CD4-positive, alpha-beta T cell (primary cell): ENCODE measurements at regions not wholly inside any gene's neighbourhood (a gene's known extent, or its start where the extent isn't known, plus 50 kb on each side); places are given as distances from the start of the nearest gene placed in this dataset.
"Not testable (repeated sequence)": the region's sequence is repeated elsewhere in the genome, so short reads cannot be mapped to it uniquely, and the experiment has no call there.

Experiments
- ATAC-seq: fragments of 200-7000 bp; cut with Tn5 transposase; one replicate; pipeline ENCODE4 v1.10.0; 2022; ENCODE audit warnings: mild to moderate bottlenecking; ENCODE audit not compliant: poor library complexity
- CTCF ChIA-PET: fragments of 350-600 bp; sonication (Branson Sonifier 250); formaldehyde crosslinking; loops from one replicate; lab custom pipeline; 2021; ENCODE audit warnings: antibody characterized with exemption, inconsistent platforms; lab: Charles Lee
- POLR2A ChIA-PET: fragments of 350-600 bp; sonication (Branson Sonifier 250); formaldehyde crosslinking; loops from one replicate; lab custom pipeline; 2021; ENCODE audit warnings: antibody characterized with exemption, inconsistent platforms; lab: Charles Lee
- DNase-seq, 14 experiments: peaks; one replicate each; pipeline ENCODE4 v3.0.0-alpha.2; 2013 to 2020; ENCODE audit warnings: mixed read lengths in 2 of 14
- H3K27ac ChIP-seq, 2 donors: one replicate each; pipeline versions ENCODE4 v1.5.1 to v1.7.0; 2013; ENCODE audit warnings: low read length in 2 of 2, low read depth in 1 of 2, mild to moderate bottlenecking in 1 of 2
- H3K27me3 ChIP-seq, 2 experiments: 1 replicate in 1 of 2; 2 replicates in 1 of 2; pipeline versions ENCODE4 v1.6.1 to v1.7.0; 2013; ENCODE audit warnings: low read length in 2 of 2, control low read depth in 1 of 2, mild to moderate bottlenecking in 1 of 2, moderate library complexity in 1 of 2; ENCODE audit not compliant: insufficient read depth in 2 of 2, control insufficient read depth in 1 of 2
- H3K36me3 ChIP-seq: one replicate; pipeline ENCODE4 v1.6.1; 2013; ENCODE audit warnings: low read length, control low read depth; ENCODE audit not compliant: insufficient read depth
- H3K4me1 ChIP-seq: one replicate; pipeline ENCODE4 v1.6.1; 2013; ENCODE audit warnings: low read length, control low read depth; ENCODE audit not compliant: insufficient read depth
- H3K4me3 ChIP-seq: one replicate; pipeline ENCODE4 v1.5.1; 2013; ENCODE audit warnings: mild to moderate bottlenecking, low read length, moderate library complexity
- H3K9me3 ChIP-seq, 2 experiments: 1 replicate in 1 of 2; 2 replicates in 1 of 2; pipeline versions ENCODE4 v1.6.1 to v1.7.0; 2013; ENCODE audit warnings: low read length in 2 of 2, mild to moderate bottlenecking in 2 of 2, control low read depth in 1 of 2, moderate library complexity in 1 of 2; ENCODE audit not compliant: control insufficient read depth in 1 of 2, insufficient read depth in 1 of 2
- H3K27ac Mint-ChIP-seq: one replicate; pipeline ENCODE4 v1.8.0; 2020; ENCODE audit warnings: mixed read lengths
- H3K27me3 Mint-ChIP-seq: one replicate; pipeline ENCODE4 v1.8.0; 2021; ENCODE audit warnings: mixed read lengths
- H3K36me3 Mint-ChIP-seq: one replicate; pipeline ENCODE4 v1.8.0; 2021; ENCODE audit warnings: low read depth, mixed read lengths
- H3K4me1 Mint-ChIP-seq: one replicate; pipeline ENCODE4 v1.8.0; 2021; ENCODE audit warnings: low read depth, mixed read lengths
- H3K4me3 Mint-ChIP-seq: one replicate; pipeline ENCODE4 v1.8.0; 2020; ENCODE audit warnings: mild to moderate bottlenecking, mixed read lengths
- H3K9me3 Mint-ChIP-seq: one replicate; pipeline ENCODE4 v1.8.0; 2020; ENCODE audit warnings: mixed read lengths
- intact Hi-C, 2 experiments: fragments of 100-400 bp; cut with DNase I in 1 of 2; cut with micrococcal nuclease in 1 of 2; formaldehyde crosslinking; loops; one replicate each; pipeline versions ENCODE4 v1.15.1 to v1.9.0; 2023 to 2025; cut with DNase I, micrococcal nuclease
- TF ChIP-seq, protein P1 (sequence below): fragments of 200-600 bp; IDR thresholded peaks from one replicate; pipeline ENCODE4 v1.8.0; 2022; ENCODE audit warnings: antibody characterized with exemption, mild to moderate bottlenecking

DNA sequence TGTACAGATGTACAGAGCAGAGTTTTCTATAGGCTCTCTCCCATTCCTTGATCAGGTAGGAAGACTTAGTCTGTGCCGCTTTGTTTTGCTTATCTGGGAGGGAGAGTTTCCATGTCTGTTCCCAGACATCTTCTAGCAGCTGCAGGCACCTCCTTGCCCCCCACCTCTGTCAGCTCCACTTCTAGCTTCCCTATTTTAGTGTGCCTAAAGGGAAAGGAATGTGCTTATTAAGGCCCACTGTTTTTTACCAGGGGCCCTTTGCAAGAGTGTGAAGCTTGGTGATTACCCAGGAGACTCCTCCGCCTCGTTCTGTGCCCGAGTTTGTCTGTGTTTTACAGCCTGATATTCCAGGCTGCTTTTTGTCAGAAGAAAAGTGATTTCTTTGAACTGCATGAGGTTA is 1984.4 kb downstream of the OLFM4 start:
- DNase-seq = no peak
- Histone ChIP-seq H3K27ac (no peak overlapping the region), H3K27me3 (no peaks in the 10 kb centered on the region), H3K4me3 (no peak overlapping the region), H3K9me3 (peaks cover 0 to 4% of the 10 kb centered on the region in 2 experiments), H3K4me1 (no peaks in the 10 kb centered on the region), H3K36me3 (no peaks in the 10 kb centered on the region)
- no peak for ATAC-seq
- peaks cover 7% of the 10 kb centered on the region for H3K9me3 Mint-ChIP-seq
- no peaks in the 10 kb centered on the region for H3K4me1 Mint-ChIP-seq
- ChIA-PET POLR2A (no interaction called here), CTCF (no interaction called here)
- TF ChIP-seq, protein P1, sequence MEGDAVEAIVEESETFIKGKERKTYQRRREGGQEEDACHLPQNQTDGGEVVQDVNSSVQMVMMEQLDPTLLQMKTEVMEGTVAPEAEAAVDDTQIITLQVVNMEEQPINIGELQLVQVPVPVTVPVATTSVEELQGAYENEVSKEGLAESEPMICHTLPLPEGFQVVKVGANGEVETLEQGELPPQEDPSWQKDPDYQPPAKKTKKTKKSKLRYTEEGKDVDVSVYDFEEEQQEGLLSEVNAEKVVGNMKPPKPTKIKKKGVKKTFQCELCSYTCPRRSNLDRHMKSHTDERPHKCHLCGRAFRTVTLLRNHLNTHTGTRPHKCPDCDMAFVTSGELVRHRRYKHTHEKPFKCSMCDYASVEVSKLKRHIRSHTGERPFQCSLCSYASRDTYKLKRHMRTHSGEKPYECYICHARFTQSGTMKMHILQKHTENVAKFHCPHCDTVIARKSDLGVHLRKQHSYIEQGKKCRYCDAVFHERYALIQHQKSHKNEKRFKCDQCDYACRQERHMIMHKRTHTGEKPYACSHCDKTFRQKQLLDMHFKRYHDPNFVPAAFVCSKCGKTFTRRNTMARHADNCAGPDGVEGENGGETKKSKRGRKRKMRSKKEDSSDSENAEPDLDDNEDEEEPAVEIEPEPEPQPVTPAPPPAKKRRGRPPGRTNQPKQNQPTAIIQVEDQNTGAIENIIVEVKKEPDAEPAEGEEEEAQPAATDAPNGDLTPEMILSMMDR = no peak
- H3K4me3 Mint-ChIP-seq = no peak overlapping the region
- intact Hi-C loops = no loop called here
- H3K27me3 Mint-ChIP-seq = no peaks in the 10 kb centered on the region
- H3K27ac Mint-ChIP-seq = no peak overlapping the region
- H3K36me3 Mint-ChIP-seq = no peaks in the 10 kb centered on the region

DNA sequence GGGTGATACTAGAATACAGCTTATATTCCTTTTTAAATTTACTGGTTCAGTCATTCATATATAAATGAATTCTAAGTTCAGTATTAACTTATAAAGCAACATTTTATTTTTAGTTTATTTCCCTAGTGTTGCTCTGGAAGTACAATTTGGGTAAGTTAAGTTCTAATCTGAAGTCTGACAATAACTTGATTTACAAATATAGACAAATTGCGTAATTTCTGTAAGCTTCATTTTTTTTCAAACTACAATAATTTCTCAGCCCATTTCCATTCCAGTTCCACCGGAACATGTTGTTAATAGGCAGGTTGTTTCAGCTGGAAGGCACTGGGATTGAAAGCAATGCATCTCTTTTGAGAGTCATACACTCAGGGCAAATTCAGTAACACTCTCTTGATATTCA is 2000.7 kb downstream of the OLFM4 start:
- intact Hi-C loops = no loop called here
- H3K36me3 ChIP-seq = no peaks in the 10 kb centered on the region
- no peak for DNase-seq
- Mint-ChIP-seq H3K9me3 (peaks cover 8% of the 10 kb centered on the region), H3K4me1 (no peaks in the 10 kb centered on the region), H3K27ac (no peak overlapping the region), H3K4me3 (no peak overlapping the region), H3K27me3 (no peaks in the 10 kb centered on the region), H3K36me3 (no peaks in the 10 kb centered on the region)
- CTCF ChIA-PET = no interaction called here
- POLR2A ChIA-PET = no interaction called here
- H3K9me3 ChIP-seq = peaks cover 8 to 12% of the 10 kb centered on the region in 2 experiments
- no peaks in the 10 kb centered on the region for H3K4me1 ChIP-seq
- H3K4me3 ChIP-seq = no peak overlapping the region
- H3K27me3 ChIP-seq = no peaks in the 10 kb centered on the region
- no peak overlapping the region for H3K27ac ChIP-seq
- no peak for ATAC-seq
- TF ChIP-seq, protein P1 = no peak

DNA sequence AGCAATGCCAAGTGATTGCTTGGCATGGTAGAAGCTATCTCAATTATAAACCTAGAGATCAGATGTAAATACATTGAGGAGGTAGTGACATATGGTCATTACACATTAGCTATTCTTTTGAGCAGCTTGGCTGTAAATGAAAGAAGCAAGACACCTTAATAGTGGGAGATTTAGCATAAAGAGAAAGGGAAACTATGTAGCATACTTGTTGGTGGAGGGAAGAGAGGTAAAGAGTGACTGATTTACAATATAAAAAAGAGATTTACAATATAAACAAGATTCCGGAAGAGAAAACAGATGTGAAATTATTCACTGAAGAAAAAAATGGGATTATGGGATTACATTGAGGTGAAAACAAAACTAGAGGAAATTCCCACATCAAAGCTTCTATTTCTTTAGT is 2009.6 kb downstream of the OLFM4 start:
- Mint-ChIP-seq H3K4me3 (no peak overlapping the region), H3K27me3 (no peaks in the 10 kb centered on the region), H3K36me3 (no peaks in the 10 kb centered on the region), H3K9me3 (peaks cover 2% of the 10 kb centered on the region), H3K4me1 (no peaks in the 10 kb centered on the region), H3K27ac (no peak overlapping the region)
- Histone ChIP-seq H3K4me3 (no peak overlapping the region), H3K4me1 (no peaks in the 10 kb centered on the region), H3K36me3 (no peaks in the 10 kb centered on the region), H3K27ac (no peak overlapping the region), H3K9me3 (no peaks in the 10 kb centered on the region), H3K27me3 (no peaks in the 10 kb centered on the region)
- CTCF ChIA-PET = no interaction called here
- POLR2A ChIA-PET = no interaction called here
- DNase-seq = no peak
- intact Hi-C loops = no loop called here
- TF ChIP-seq, protein P1 = no peak
- ATAC-seq = no peak

DNA sequence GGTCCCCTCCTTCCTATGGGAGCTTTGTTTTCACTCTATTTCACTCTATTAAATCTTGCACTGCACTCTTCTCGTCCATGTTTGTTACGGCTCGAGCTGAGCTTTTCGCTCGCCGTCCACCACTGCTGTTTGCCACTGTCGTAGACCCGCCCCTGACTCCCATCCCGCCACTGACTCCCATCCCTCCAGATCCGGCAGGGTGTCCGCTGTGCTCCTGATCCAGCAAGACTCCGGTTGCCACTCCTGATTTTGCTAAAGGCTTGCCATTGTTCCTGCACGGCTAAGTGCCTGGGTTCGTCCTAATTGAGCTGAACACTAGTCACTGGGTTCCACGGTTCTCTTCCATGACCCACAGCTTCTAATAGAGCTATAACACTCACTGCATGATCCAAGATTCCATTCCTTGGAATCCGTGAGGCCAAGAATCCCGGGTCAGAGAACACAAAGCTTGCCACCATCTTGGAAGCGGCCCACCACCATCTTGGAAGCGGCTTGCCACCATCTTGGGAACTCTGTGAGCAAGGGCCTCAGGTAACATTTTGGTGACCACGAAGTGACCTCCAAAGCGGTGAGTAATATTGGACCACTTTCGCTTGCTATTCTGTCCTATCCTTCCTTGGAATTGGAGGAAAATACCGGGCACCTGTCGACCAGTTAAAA is 2025.4 kb downstream of the OLFM4 start:
- H3K4me3 Mint-ChIP-seq, H3K9me3 Mint-ChIP-seq, H3K36me3 ChIP-seq, H3K4me1 ChIP-seq, H3K36me3 Mint-ChIP-seq, CTCF ChIA-PET, H3K27ac ChIP-seq, ATAC-seq, POLR2A ChIA-PET, H3K4me1 Mint-ChIP-seq, H3K4me3 ChIP-seq, H3K27me3 Mint-ChIP-seq, DNase-seq, H3K27ac Mint-ChIP-seq, intact Hi-C loops, H3K27me3 ChIP-seq: not testable (repeated sequence)
- peaks cover 8 to 13% of the 10 kb centered on the region in 2 experiments for H3K9me3 ChIP-seq

DNA sequence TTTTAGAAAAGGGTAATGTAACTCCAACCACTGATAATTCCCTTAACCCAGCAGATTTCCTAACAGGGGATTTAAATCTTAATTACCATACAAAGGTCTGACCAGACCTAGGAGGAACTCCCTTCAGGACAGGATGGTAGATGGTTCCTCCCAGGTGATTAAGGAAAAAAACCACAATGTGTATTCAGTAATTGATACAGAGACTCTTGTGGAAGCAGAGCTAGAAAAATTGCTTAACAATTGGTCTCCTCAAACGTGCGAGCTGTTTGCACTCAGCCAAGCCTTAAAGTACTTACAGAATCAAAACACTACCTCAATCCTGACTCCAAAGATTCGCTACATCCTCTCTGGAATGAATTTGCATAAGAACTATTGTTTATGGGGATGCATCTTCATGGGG is 2027.1 kb downstream of the OLFM4 start:
- H3K9me3 Mint-ChIP-seq, H3K4me1 ChIP-seq, intact Hi-C loops, H3K36me3 Mint-ChIP-seq, H3K27me3 Mint-ChIP-seq, POLR2A ChIA-PET, H3K4me1 Mint-ChIP-seq, H3K27me3 ChIP-seq, H3K4me3 Mint-ChIP-seq, H3K27ac ChIP-seq, H3K27ac Mint-ChIP-seq, CTCF ChIA-PET, DNase-seq, H3K36me3 ChIP-seq, ATAC-seq, H3K4me3 ChIP-seq: not testable (repeated sequence)
- H3K9me3 ChIP-seq = peaks cover 0 to 13% of the 10 kb centered on the region in 2 experiments
